HG02588 (cell line): ENCODE measurements at regions not wholly inside any gene's neighbourhood (a gene's known extent, or its start where the extent isn't known, plus 50 kb on each side); places are given as distances from the start of the nearest gene placed in this dataset.

ENCODE experiments used
- ATAC-seq: cut with Tn5 transposase; IDR thresholded peaks from one replicate; pipeline ENCODE4 v1.9.1; 2021; ENCODE audit warnings: mild to moderate bottlenecking, moderate library complexity; ENCODE audit not compliant: unreplicated experiment

DNA sequence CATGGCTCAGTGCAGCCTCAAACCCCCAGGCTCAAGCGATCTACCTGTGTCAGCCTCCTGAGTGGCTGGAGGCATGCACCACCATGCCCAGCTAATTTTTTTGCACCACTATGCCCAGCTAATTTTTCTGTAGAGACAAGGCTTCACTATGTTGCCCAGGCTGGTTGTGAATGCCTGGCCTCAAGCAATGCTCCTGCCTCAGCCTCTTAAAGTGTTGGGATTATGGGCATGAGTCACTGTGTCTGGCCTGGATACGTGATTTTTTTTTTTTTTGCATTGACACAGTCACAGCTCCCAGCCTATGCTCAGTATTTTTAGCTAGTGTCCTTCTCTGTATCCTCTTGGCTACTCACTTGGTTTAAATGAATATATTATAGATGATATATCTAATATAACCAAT, 377.0 kb upstream of the TNRC6C start:
- ATAC-seq, result no peak

DNA sequence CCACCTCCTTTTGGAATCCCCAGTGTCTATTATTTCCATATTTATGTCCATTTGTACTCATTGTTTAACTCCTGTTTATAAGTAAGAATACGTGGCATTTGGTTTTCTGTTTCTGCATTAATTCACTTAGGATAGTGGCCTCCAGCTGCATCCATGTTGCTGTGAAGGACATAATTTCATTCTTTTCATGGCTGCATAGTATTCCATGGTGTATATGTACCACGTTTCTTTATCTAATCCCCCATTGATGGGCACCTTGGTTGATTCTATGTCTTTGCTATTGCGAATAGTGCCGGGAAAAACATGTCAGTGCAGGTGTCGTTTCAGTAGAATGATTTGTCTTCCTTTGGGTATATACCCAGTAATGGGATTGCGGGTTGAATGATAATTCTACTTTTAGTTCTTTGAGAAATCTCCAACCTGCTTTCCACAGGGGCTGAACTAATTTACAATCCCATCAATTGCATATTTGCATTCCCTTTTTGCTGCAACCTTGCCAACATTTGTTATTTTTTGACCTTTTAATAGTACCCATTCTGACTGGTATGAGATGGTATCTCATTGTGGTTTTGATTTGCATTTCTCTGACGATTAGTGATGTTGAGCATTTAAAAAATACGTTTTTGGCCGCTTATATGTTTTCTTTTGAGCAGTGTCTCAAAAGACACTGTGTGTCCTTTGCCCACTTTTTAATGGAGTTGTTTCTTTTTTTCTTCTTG, 373.2 kb upstream of the TNRC6C start:
- no peak for ATAC-seq

DNA sequence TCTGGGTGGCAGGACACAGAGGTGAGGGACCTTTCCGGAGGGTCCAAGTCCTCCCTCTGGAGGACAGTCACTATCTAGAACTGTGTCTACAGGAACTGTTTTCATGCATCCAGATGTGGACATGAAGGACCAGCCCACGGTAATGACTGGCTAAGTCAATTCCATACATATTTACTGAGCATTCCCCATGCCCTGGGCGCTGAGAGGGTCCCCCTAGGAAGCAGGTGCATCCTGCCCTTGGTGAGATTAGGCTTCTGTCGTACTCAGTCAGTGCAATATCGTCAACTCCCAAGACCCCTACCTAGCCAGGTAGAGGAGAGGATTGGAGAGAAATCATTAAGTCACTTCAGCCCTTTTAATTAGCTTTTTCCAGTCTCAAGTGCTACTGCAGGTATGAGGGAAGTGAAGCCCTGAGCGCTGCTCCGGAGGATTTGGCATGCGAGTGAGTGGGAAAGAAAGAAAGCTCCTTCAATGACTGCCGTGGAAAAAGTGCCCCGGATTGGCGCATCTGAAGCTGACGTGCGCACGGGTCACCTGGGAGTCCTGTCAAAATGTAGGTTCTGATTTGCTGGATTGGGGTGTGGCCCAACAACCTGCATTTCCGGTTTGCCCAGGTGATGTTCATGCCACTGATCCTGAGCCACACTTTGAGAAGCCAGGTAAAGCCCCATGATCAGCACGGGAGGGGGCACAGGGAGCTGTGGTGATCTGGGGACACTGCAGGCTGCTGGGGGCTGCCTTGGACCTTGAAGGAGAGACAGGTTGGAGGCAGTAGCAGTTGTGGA, 367.4 kb upstream of the TNRC6C start:
- no peak for ATAC-seq

DNA sequence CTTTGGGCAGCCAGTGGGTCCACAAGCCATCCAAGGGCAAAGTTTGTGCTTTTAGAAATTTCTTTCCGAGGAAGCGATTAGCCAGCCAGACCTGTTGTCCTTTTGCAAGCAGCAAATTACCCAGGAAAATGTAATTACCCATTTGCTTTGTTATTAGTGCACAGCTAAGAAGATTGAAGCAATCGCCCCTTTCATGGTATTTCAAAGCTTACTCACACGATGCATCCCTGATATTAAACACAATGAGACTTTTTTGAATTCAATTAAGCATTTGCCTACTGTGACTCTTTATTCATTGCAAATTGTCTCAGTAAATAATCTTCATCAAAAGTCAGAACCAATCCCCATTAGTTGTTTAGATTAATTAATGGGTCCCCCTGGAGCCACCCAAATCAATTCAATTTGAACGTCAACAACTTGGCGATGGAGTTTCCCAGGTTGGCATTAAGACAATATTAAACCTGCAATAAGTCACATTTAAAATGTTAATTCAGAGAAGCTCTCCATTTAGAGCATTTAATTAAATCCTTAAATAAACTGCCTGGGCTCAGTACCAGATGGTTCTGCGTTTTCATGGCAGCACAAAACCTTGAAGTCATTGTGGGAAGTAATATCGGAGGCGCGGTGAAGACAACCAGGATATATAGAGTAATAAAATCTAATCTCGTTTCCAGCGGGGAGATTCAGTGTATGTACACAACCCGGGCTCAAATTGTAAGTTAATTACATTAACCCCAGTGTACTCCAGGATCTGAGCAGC, 366.2 kb upstream of the TNRC6C start:
- no peak for ATAC-seq

DNA sequence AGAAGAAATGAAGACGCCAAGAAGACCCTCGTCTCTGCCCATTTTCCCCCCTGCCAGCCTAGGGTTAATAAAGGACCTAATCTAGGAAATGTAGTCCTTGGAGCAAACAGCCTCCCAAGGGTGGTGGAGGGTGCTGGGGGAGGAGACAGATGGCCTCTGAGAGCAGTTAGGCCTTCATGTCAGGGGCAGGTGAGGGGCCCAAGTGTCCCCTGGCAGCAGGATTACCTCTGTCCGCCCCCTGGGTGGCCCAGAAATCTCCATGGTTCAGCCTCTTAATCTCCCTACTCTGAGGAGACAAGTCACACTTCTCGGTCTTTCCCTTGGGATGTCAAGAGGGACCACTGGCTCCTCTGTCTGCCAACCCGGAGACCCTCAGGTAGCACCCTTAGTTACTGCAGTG, 365.4 kb upstream of the TNRC6C start:
- no peak for ATAC-seq

DNA sequence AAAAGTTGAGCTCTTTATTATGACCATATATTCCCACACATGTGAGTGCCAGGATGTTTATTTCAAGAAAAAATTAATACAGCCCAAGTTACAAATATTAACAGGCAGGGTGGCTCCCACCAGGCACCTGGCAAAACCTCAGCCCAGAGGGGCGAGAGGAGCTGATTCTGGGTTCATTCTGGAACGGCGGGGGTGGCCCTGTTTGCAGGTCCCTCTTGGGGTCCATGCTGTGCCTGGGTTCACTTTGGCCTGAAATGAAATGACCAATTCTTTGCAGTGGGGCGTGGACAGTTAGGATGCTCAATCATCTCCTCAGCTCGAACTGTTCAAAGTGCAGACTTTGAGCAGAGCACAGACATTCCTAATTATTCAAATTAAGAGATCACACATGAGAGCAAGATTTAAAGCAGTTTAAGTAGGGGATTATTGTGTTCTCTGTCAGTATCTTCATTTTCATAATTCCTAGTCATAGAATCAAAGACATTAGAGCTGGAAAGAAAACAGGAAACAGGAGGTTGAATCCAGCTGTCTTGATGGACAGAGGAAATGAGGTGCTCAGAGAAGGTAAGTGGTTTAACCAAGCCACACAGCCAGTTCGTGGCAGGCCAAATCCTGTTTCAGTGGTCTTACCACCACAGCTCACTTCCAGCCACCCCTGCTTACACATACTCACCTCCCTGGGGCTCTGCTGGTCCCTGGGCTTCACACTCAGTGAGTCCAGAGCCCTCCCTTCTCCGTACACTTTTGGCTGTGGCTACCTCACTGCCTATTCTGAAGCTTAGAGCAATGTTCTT, 363.9 kb upstream of the TNRC6C start:
- ATAC-seq, result no peak

GRCh38 chr17:77596491-77597417, 361.7 kb upstream of the TNRC6C start:
- no peak for ATAC-seq

- ATAC-seq, result no peak
Observed at GRCh38 chr17:77597418-77598240, 360.9 kb upstream of the TNRC6C start.

DNA sequence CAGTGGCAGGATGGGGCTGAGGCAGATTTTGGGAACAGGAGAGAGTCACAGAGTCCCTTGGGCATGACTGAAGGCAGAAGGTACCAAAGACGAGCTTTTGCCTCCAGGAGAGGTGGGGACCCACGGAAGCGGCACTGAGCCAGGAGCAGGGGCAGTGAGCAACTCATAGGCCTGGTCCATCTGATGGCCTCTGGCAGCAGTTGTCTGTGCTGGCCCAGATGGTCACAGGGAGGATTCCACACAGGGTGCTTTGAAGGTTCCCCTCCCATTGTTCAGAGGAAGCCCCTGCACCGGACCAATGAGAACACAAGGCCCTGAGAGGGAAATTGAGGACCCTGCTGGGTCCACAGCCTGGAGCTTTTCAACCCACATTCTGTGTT, 360.3 kb upstream of the TNRC6C start:
- ATAC-seq, result no peak

DNA sequence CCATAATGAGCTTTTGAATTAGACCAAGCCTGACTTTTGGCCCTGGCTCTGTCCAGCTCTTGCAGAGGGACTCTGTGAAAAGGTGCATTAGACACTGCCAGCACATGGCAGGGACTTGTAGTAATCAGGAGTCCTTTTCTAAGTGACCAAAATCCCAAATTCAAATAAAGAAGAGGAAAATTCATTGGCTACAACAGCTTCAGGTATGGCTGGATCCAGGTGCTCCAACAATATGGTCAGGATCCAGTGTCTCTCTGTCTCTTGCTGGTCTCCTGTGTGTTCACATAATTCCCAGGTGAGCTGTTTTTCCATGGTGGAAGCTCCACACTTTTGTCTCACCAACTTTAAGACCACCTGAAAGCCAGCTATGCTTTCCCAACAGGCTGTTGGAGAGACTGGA, 358.8 kb upstream of the TNRC6C start:
- no peak for ATAC-seq

DNA sequence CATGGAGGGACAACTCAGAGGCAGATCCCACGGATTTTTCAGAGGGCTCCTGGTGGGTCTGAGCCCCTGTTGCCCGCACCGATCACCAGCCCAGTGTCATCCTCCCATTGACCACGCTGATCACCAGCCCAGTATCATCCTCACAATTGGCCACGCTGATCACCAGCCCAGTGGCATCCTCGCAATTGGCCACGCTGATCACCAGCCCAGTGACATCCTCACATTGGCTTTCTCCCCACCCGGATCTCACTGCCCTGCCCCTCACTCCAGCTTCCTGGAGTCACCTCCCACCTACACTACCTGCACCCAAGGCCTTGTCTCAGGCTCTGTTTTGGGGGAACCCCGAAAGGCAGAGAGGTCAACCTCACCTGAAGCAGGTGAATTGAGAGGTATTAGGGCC, 358.2 kb upstream of the TNRC6C start:
- no peak for ATAC-seq

DNA sequence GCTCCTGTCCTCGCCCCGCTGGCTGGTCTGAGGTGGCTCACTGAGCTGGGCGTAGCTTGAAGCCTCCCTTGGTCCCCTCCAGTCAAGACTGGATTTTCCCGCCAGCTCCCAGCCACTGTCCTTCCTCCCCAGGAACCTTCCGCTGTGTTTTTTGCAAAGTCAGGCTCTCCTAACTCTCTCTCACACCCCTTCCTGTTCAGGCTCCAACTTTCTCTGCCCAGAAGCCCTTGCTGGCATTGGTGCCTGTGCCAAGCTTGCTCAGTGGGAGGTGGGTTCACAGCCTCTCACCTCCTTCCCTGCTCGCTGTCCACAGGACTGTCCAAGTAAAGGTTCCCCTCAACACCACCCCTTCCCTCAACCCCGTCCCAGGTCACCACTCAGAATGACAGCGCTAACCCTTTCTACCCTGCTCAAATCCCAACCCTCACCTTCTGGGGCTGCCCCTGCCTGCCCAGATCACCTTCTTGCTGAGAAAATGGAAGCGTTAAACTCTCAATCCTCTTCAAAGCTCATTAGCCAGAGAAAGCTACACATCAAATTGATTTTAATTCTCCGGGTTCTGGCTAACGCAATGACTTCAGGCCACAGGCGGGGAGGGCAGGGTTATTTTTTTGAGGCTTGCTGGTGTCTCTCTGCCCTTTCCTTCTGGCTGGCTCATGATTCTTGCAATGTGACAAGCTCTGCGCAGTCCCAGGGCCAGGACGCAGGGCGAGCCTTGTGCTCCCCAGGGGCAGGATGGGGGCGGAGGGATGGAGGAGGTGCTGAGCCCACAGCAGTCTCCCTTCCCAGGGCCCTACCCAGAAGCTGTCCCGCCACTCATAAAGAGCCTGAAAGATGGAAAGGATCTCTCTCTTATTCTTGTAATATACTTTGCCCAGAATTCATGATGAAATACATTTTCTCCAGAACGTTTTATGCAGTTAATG, 357.2 kb upstream of the TNRC6C start:
- no peak for ATAC-seq

DNA sequence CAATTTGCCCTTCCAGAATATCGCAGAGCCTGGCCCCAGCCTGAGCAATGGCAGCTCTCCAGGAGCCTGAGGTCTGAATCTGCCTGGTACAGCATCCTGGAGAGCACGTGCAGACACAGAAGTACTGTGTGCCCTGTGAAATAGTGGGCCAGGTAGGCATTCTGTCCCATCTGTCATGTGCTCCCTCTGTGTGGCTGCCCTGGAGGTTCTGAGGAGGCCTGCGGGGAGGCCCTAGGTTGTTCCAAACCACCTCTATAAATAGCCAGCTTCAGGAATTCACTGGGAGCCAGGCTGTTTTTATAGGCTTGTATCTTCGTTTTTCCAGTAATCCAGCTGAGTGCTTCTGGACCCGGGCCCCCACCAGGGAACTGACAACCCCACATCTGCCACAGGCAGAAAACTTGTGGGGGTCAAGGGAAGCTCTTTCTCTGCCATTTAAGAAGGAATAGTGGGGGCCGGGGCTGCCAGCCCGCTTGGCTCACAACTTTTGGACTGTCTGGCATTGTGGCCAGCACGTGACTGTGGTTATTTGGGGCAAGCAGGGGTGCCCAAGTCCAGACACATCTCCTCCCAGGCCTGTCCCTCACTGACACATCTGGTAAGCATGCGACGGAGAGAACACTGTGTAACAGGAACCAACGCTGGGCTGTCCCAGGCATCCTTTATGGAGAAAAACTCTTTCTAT, 356.3 kb upstream of the TNRC6C start:
- no peak for ATAC-seq

DNA sequence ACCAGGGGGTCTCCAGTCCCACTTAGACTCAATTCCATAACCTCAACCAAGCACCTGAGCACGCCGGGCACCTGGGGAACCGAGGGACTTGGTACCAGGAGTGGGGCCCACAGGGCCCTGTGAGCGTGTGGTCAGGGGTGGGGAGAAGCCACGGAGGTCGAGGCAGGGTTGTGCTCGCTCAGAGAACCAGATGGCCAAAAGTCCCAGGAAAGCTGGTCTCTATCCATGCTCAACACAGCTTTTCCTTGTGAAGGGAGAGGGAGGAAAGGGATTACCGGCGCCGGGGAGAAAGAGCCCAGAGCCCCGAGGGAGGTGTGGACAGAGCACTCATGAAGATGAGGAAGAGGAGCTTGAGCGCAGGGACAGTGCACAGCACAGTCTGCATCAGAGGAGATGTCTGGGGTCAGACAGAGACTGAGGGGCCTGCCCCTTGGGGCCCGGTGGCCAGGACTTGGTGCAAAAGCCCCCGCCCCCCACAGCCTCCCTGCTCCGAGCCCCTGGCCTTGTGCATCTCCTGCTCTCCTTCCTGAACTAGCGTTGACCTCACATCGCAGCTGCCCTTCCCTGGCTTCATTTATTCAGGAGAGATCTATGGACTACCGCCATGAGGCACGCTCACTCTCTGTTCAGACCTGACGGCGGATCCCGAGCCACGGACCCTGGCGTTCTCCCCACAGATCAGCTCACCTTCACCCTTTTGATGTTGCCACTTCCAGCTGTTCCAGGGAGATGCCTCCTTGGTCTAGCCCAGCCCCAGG, 355.4 kb upstream of the TNRC6C start:
- no peak for ATAC-seq

- no peak for ATAC-seq
Observed at GRCh38 chr17:77604301-77604972, 354.1 kb upstream of the TNRC6C start.

DNA sequence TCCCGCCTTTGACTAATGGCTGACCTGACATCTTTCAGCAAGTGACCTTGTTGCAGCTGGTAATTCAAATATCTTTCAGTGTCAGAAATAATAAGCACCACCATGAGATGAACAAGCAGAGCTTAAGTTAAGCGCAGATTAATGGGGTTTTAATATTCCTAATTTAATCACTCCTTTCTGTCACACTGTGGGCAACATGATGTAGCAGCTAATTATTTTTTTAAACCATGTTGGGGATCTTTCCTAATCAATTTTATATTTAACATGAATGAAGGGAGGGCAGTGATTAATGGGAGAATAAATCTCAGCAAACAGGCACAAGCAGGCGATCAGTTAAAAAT, 353.6 kb upstream of the TNRC6C start:
- ATAC-seq, result no peak
